NOMO-1 treated with DMSO at 0.1 percent for 48 hours (cell line): ENCODE measurements at regions not wholly inside any gene's neighbourhood (a gene's known extent, or its start where the extent isn't known, plus 50 kb on each side); places are given as distances from the start of the nearest gene placed in this dataset.

ENCODE experiments used
- DNase-seq: peaks from one replicate; lab custom pipeline; 2025; ENCODE audit not compliant: unreplicated experiment; lab: John Stamatoyannopoulos, UW

- DNase-seq, result no peak
Observed at GRCh38 chr21:23402929-23403520, 2204.3 kb downstream of the MRPL39 start.

DNA sequence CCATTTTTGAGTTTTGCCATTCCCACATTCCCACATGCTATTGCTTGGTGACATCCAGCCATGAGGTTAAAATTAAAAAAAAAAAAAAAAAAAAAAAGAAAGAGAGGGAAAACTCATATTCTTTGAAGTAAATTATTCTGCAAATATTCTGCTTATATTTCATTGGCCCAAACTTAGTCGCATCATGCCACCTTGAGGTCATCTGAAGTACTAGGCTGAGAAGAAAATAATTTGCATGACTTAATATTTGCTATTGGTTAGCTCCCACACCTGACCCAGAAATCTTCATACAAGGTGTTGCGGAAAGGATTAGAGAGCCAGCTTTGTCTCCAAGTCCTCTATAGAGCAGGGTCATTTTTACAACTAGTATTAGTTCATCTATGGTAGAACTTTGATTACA lies 2206.0 kb downstream of the MRPL39 start:
- no peak for DNase-seq

DNA sequence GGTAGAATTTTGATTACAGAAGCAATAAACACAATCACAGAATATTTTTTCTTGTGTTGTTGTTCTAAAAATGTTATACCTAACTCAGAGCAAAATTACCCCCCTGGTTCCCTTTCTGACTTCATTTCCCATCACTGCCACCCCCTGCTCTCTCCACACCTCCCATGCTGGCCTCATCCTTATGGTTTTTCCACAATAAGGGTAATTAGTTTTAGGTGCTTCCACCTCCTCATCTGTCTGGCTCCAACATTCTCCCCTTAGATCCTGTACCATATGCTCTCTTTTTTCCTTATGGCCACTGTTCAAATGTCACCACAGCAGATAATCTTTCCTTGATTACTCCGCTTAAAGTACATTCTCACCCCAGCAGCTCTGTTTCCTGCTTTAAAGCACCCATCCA lies 2208.6 kb downstream of the MRPL39 start:
- no peak for DNase-seq

- no peak for DNase-seq
Observed at GRCh38 chr21:23394458-23394857, 2212.8 kb downstream of the MRPL39 start.

DNA sequence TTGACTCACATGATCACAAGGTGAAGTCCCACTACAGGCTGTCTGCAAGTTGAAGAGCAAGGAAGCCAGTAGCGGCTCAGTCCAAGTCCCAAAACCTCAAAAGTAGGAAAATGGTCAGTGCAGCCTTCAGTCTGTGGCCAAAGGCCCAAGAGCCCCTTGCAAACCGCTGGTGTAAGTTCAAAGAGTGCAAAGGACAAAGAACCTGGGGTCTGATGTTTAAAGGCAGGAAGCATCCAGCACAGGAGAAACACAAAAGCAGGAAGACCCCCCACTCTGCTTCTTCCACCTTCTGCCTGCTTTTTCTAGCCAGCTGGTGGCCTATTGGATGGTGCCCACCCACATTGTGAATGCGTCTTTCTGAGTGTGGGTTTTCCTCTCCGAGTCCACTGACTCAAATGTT lies 2222.6 kb downstream of the MRPL39 start:
- no peak for DNase-seq

- no peak for DNase-seq
Observed at GRCh38 chr21:23374155-23374554, 2233.1 kb downstream of the MRPL39 start.

DNA sequence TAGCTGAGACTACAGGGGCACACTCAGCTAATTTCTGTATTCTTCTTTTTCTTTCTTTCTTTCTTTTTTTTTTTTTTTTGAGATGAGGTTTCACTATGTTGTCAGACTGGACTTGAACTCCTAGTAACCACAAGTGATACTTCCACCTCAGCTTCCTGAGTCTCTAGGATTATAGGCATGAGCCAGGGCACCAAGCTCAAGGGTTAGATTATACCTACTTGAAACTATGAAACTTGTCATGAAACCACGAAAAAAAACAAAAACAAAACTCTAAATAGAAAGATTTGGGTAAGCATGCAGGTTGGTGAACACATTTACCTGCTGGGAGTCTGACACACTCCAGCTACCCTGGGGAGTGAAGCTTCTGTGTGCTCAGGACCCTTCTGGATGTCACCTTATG lies 2250.4 kb downstream of the MRPL39 start:
- DNase-seq, result no peak

- no peak for DNase-seq
Observed at GRCh38 chr21:23316190-23316589, 2291.1 kb downstream of the MRPL39 start.

DNA sequence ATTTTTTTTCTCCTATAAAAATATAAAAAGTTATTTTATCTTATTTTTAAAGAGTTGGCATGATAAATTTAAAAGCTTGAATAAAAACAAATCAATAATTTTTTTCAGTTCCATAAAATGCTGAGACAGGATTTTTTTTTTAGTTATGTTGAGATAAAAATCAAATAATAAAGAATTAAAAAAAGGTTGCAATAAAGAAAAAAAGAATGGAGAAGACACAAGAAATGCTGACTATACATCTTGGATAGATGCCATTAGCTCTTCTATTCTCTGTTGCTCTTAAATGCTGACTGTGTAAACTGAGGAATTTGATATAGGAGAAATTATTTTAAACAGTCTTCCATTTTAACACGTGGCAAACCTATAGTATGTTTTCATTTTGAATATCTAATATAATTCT lies 2298.5 kb downstream of the MRPL39 start:
- DNase-seq, result no peak

- DNase-seq, result no peak
Observed at GRCh38 chr21:23307065-23307464, 2300.2 kb downstream of the MRPL39 start.

- no peak for DNase-seq
Observed at GRCh38 chr21:23292292-23292691, 2294.1 kb downstream of the NCAM2 start.

DNA sequence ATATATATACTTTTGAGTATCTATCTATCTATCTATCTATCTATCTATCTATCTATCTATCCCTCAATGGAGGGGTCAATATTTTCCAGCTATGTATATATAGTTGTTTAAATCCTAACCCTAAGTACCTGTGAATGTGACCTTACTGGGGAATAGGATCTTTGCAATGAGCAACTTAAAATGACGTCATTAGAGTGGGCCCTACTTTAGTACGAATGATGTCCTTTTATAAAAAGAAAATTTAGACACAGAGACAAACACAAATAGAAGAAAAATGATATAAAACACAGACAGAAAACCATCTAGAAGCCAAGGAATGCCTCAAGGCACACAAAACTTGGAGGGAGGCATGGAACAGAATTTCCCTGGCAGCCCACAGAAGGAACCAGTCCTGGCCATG lies 2283.7 kb downstream of the NCAM2 start:
- DNase-seq, result no peak

GRCh38 chr21:23249760-23250159 lies 2251.6 kb downstream of the NCAM2 start:
- no peak for DNase-seq

DNA sequence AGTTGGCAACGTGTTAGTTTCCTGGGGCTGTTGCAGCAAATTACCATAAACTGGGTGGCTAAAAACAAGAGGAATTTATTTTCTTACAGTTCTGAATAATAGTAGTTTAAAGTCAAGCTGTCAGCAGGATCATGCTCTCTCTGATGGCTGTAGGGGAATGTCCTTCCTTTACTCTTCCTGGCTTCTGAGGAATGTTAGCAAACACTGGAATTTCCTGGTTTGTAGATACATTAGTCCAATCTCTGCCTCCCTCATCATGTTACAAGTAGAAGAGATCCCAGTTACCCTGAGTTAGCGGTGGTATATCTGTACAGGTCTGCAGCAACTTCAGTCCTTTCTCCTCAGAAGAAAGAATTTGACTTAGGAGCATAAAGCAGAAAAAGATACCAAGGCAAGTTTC lies 2249.1 kb downstream of the NCAM2 start:
- DNase-seq, result no peak

DNA sequence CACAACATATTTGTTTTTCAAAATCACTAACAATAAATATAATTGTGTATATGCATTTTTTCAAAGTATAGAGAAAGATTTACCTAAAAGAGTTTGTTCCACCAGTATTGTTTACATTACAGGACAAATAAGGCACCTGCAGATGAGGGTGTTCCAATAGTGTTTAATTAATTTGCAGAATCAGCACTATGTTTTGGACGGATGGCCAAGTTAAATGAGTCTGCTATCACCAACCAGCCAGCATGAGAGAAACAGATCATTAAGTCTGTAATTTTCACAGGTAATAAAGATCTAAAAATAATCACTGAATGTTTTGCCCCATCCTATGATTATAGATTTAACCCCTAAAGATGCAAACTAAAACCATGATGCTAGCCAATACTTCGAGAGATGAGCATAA lies 2247.0 kb downstream of the NCAM2 start:
- no peak for DNase-seq

- no peak for DNase-seq
Observed at GRCh38 chr21:23223882-23224281, 2225.7 kb downstream of the NCAM2 start.

DNA sequence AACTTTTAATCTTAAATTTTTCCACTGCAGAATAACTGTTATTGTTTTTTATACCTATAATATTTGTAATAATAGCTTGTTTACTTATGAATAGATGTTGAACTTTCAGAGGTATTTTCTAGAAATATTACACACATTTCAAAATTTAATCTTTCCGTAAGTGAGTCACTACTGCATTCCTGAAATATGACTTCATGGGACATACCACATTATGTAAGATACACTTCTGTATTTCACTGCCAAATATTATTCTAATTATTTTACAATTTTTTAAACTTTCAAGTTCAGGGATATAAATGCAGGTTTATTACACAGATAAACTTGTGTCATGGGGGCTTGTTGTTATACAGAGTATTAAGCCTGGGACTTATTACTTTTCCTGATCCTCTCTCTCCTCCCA lies 2220.5 kb downstream of the NCAM2 start:
- no peak for DNase-seq

GRCh38 chr21:23217597-23217996 lies 2219.4 kb downstream of the NCAM2 start:
- no peak for DNase-seq

GRCh38 chr21:23215261-23215660 lies 2217.1 kb downstream of the NCAM2 start:
- no peak for DNase-seq
